SHP77 treated with DMSO at 0.1 percent for 48 hours (cell line): ENCODE measurements at regions not wholly inside any gene's neighbourhood (a gene's known extent, or its start where the extent isn't known, plus 50 kb on each side); places are given as distances from the start of the nearest gene placed in this dataset.

Experiments used
- DNase-seq: peaks from one replicate; lab custom pipeline; 2025; lab: John Stamatoyannopoulos, UW

DNA sequence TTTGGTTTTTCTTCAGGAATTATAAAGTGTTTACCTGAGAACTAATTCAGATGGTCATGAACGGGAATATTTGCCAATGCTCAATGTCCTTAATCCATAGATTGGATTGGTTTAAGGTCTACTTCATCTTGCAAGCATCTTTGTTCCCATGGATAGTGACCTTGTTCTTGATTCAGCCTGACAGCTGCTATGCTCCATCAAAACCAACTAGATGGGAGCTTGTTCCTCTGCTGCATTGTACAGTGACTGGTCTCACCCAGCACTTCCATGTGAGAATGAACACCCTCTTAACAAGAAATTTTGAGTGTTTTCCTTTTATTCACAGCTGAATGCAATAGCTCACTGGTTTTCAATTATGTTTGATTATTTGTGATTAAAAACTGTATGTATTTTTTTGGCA, 312.6 kb upstream of the ACTBL2 start:
- no peak for DNase-seq

GRCh38 chr5:57791875-57792274, 309.3 kb upstream of the ACTBL2 start:
- DNase-seq, result no peak

DNA sequence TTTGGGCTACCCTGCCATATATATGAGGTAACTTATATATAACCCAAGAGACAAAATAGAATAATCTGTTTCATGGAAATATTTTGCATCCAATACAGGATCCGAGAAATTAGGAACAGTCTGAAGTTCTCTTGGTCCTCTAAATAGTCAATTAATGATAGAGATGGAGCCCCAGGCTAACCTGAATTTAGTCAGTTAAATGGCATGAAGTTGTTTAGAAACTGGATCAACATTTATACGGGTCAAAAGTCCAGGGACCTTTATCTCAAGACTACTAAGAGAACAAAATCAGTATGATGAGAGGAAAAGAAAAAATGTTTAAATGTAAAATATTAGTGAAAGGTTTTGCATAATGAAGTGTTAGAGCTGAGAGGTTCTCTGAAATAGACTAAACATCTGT, 303.3 kb upstream of the ACTBL2 start:
- no peak for DNase-seq

- no peak for DNase-seq
Measured at GRCh38 chr5:57784121-57784520, 301.5 kb upstream of the ACTBL2 start.

DNA sequence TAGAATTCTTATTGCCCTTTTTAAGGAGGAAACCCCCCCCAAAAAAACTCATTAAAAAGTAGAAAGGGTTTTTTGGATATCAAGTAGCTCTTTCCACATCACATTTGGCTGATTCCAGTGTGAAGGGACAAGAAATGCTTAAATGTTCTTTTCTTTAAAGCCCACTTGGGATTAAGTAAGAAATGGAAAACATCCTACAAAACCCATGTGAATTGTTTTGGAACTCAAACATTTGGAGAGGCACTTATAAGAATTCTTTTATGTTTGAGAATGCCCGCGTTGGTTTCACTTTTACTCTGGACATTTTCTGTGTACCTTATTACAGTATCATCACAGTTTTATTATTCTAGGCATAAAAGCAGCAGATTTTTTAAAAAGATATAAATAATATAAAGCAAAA, 301.1 kb upstream of the ACTBL2 start:
- no peak for DNase-seq

DNA sequence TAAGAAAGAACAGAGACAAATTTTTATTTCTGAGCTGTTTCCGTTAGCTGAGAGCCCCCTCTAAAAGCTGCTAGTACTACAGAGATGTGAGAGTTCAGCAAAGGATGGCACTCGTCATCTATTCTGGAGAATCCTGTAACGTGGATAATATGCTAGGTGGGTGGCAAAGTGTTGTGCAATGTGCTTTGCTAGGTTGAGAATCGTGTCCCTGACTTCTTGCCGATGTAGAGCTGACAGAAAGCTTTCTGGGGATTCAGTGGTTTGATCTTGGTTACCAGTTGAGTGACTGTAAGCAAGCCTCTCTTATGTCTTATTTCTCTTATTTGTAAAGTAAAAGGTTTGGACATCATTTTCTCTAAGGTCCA, 298.3 kb upstream of the ACTBL2 start:
- no peak for DNase-seq

- DNase-seq, result no peak
Measured at GRCh38 chr5:57780306-57780960, 297.8 kb upstream of the ACTBL2 start.

- DNase-seq, result peak; percentile 24
Measured at GRCh38 chr5:57779383-57780223, 297.0 kb upstream of the ACTBL2 start.

DNA sequence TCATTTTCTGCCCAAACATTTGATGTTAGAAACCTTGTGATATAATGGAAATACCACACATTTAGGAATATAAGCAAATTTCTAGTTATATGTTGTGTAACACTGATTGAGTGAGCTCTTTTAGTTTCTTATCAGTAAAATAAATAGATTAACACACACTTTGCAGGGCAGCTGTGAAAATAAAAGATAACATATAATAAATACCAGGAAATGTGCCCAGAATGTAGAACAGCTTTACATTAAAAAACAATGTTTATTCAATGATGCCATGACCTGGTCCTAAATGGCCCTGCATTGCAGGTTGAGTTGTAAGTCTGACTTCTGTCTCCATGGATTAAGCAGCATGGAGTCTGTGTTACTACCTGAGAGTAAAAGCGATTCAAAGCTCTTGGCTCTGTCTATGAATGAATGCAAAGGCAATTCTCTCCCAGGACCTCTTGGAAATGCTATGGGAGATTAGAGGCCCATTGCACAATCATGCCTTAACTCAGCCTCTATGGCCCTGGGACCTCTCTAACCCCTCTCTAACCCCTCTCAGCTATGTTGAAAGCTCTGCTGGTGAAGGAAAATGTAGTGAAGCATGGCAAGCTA, 296.0 kb upstream of the ACTBL2 start:
- no peak for DNase-seq

DNA sequence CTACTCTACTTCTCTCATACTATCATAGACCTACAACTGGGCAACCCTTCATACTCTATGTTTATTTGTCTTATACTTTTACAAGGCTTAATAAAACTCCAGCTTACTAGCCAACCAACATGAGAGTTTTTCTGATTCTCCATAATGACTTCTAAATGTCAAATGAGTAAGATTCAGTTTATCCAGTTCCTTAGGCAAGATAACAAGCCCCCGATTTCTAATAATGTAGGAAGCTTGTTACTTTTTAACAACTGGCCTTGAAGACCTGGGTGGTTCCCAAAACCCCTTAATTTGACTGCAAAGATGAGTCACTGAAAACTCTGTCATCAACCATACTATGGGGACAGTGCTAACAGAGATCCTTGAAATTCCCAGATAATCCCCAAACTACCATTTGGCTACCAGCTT, 294.6 kb upstream of the ACTBL2 start:
- DNase-seq, result no peak

- DNase-seq, result no peak
Measured at GRCh38 chr5:57776035-57776434, 293.4 kb upstream of the ACTBL2 start.

DNA sequence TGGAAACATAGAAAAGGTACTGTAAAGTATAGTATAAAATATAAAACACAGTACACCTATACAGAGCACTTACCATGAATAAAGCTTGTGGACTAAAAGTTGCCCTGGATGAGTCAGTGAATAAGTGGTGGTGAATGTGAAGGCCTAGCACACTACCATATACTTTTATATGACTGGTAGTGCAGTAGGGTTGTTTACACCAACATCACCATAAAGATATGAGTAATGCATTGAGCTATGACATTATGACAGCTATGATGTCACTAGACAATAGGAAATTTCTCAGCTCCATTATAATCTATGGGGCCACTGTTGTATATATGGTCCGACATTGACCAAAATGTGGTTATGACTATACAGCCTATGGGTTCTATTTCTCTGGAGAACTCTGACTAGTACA, 291.8 kb upstream of the ACTBL2 start:
- no peak for DNase-seq

- DNase-seq, result no peak
Measured at GRCh38 chr5:57772512-57772911, 289.9 kb upstream of the ACTBL2 start.

DNA sequence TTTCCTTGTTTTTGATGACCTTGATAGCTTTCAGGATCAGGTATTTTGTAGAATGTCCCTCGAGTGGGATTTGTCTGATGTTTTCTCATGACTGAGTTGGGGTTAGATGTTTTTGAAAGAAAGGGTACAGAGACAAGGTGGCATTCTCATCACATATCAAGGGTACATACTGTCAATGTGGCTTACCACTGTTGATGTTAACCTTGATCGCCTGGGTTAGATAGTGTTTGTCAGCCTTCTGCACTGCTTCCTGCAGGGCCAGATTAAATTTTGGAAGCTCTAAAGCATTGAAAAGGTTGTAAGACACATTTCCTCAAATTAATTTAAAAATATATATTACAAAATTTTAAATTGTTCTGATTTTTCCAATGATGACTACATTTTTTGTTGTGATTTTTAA, 287.4 kb upstream of the ACTBL2 start:
- no peak for DNase-seq

DNA sequence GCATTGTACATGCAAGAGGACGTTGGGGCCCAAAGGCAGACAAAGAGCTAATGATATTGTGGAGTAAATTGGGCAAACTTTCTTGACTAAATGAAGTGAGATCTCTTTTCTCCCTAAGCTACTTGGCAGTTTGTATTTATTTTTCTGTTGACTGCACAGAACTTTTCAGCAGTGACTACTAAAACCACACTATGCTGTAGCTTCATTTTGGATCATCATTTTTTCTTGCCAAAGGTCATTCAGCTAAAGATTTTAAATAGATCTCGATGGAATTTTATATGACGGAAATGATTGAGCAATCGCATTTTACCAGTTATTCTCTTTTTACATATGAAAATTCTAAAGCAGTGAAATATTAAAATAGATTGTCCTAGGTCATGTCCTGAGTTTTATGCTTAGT, 286.1 kb upstream of the ACTBL2 start:
- no peak for DNase-seq

DNA sequence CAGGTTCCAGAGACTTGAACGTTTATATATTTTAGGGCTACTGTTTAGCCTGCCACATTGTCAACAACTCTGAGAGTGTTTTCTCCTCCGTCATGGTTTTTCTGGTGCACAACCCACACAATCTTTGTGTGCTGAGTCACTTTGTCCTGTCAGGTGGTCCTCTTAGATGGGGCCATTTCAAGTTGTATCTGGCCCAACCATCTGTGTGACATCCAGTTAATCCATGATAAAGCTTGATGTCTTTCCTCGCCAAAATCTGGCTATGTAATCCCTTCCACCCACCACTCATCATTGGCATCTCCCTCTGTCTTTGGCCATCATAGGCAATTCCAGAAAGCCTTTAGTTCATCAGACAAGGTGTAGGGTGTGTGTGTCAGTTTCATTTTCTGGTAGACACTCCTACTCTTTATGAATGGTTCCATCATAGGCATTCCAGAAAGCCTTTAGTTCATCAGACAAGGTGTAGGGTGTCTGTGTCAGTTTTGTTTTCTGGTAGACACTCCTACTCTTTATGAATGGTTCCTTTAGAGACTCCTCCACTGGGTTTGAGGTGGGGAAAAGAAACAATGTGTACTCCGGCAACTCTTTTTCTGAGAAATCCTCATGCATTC, 282.0 kb upstream of the ACTBL2 start:
- no peak for DNase-seq

- DNase-seq, result no peak
Measured at GRCh38 chr5:57761513-57761912, 278.9 kb upstream of the ACTBL2 start.

DNA sequence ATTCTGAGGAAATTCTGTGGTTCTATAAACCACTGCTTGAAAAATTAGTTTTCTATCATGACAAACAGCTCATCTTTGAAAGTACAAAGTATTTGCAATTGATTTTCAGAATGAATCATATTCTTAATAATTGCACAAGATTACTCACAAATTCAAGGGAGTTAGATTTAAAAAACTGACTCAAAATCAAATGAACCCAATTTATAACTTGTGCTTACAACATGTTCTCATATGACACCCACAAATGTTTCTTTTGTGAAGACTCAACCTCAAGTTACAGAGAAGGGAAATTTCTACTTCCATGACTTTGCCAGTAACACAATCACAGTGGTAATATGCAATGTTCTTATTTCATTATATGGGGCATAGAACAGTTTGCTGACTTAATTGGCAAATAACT, 272.0 kb upstream of the ACTBL2 start:
- DNase-seq, result no peak

GRCh38 chr5:57753446-57753845, 270.8 kb upstream of the ACTBL2 start:
- DNase-seq, result no peak

DNA sequence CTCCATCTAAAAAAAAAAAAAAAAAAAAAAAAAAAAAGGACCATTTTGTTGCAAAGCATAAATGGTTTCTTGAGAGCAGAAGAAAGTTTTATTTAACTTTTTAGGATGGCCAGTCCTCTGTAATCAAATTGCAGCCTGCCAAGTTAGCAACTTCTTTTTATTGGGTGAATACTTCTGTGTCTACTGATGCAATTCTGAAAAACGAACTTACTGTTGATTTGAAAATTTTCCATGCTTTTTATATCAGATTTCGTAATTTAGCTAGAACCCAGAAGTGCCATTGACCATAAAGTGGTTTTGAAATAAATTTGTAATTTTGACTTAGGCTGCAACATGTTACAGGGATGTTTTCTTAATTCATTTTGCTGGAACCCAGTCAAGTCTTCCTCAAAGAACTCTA, 269.1 kb upstream of the ACTBL2 start:
- no peak for DNase-seq

GRCh38 chr5:57750891-57751290, 268.3 kb upstream of the ACTBL2 start:
- no peak for DNase-seq

GRCh38 chr5:57750282-57750681, 267.7 kb upstream of the ACTBL2 start:
- no peak for DNase-seq

DNA sequence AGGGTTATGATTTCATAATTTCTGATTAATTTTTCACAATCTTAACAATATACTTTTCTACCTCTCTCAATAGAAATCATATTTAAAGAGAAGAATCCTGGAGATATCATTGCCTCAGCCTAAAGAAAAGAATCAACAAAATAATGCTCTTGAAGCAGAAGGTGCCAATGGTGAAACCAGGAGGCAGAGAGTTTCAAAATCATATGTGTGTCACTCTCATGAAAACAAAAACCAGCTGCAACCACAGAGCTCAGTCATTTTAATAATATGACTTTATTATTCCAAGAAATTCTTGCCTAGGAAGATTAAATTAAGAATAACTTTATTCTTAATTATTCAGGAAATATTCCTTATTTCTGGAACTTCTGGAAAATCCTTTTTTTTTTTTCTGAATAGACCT, 266.8 kb upstream of the ACTBL2 start:
- no peak for DNase-seq
